Left lung (tissue), 4 donors: ENCODE measurements at regions not wholly inside any gene's neighbourhood (a gene's known extent, or its start where the extent isn't known, plus 50 kb on each side); places are given as distances from the start of the nearest gene placed in this dataset.

Source experiments
- ATAC-seq: fragments of 200-7000 bp; cut with Tn5 transposase; one replicate; pipeline ENCODE4 v1.9.1; 2020; ENCODE audit warnings: moderate library complexity
- DNase-seq, 4 donors: peaks; one replicate each; pipeline ENCODE4 v3.0.0-alpha.2; 2013 to 2020
- H3K27ac ChIP-seq, 2 donors: fragments of 200-600 bp; sonication (generic) in 1 of 2; one replicate each; pipeline versions ENCODE4 v1.5.0 to v1.8.0; 2020 to 2021
- H3K27me3 ChIP-seq, 2 donors: fragments of 200-600 bp; sonication (generic) in 1 of 2; one replicate each; pipeline versions ENCODE4 v1.5.0 to v1.8.0; 2020 to 2021
- H3K36me3 ChIP-seq, 2 donors: fragments of 200-600 bp; sonication (generic) in 1 of 2; one replicate each; pipeline versions ENCODE4 v1.5.0 to v1.8.0; 2020 to 2021
- H3K4me1 ChIP-seq, 2 donors: fragments of 200-600 bp; one replicate each; pipeline ENCODE4 v1.8.0; 2021
- H3K4me3 ChIP-seq, 2 donors: fragments of 200-600 bp; sonication (generic) in 1 of 2; one replicate each; pipeline versions ENCODE4 v1.5.0 to v1.8.0; 2020 to 2021; ENCODE audit warnings: mild to moderate bottlenecking in 1 of 2
- H3K9me3 ChIP-seq, 2 donors: fragments of 200-600 bp; sonication (generic) in 1 of 2; one replicate each; pipeline versions ENCODE4 v1.5.0 to v1.8.0; 2020 to 2021
- intact Hi-C, 2 donors: fragments of 100-400 bp; cut with DNase I; formaldehyde crosslinking; loops; one replicate each; pipeline versions ENCODE4 v1.11.2 to v1.14.2; 2022
- TF ChIP-seq, protein P1 (sequence below), 2 donors: fragments of 200-600 bp; sonication (generic) in 1 of 2; IDR thresholded peaks; one replicate each; pipeline versions ENCODE4 v1.5.0 to v1.8.0; 2021; ENCODE audit warnings: antibody characterized with exemption in 2 of 2
- donor health status: DM: no; HTN: yes; CAD: no.
- donor health status: DM: no; HTN: no; CAD: no.

DNA sequence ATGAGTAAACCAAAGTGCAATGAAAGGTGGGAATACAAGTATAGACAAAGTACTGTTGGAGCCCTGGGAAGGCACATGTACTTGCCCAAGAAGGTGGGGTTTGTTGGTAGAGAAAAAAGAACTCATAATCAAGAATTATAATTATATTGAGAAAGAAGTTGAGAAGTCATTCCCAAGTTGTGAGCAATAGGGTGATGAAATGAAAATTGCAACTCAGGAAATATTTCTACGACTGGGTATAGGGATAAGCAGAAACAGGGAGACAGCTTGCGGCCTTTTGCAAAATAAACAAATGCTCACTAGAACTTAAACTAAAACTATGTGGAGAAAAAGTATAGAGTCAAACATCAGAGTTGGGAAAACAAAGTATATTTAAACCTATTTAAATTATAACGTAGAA lies 250.7 kb upstream of the FAM83B start:
- ATAC-seq (no peak), DNase-seq (no peak)
- intact Hi-C loops, result no loop called here
- H3K36me3 ChIP-seq, result no peaks in the 10 kb centered on the region
- H3K9me3 ChIP-seq, result no peaks in the 10 kb centered on the region
- TF ChIP-seq, protein P1, sequence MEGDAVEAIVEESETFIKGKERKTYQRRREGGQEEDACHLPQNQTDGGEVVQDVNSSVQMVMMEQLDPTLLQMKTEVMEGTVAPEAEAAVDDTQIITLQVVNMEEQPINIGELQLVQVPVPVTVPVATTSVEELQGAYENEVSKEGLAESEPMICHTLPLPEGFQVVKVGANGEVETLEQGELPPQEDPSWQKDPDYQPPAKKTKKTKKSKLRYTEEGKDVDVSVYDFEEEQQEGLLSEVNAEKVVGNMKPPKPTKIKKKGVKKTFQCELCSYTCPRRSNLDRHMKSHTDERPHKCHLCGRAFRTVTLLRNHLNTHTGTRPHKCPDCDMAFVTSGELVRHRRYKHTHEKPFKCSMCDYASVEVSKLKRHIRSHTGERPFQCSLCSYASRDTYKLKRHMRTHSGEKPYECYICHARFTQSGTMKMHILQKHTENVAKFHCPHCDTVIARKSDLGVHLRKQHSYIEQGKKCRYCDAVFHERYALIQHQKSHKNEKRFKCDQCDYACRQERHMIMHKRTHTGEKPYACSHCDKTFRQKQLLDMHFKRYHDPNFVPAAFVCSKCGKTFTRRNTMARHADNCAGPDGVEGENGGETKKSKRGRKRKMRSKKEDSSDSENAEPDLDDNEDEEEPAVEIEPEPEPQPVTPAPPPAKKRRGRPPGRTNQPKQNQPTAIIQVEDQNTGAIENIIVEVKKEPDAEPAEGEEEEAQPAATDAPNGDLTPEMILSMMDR (IDR thresholded peaks at IDR 0.05), result no peak
- no peak overlapping the region for H3K27ac ChIP-seq
- H3K4me3 ChIP-seq, result no peak overlapping the region
- H3K27me3 ChIP-seq, result no peaks in the 10 kb centered on the region
- no peaks in the 10 kb centered on the region for H3K4me1 ChIP-seq

DNA sequence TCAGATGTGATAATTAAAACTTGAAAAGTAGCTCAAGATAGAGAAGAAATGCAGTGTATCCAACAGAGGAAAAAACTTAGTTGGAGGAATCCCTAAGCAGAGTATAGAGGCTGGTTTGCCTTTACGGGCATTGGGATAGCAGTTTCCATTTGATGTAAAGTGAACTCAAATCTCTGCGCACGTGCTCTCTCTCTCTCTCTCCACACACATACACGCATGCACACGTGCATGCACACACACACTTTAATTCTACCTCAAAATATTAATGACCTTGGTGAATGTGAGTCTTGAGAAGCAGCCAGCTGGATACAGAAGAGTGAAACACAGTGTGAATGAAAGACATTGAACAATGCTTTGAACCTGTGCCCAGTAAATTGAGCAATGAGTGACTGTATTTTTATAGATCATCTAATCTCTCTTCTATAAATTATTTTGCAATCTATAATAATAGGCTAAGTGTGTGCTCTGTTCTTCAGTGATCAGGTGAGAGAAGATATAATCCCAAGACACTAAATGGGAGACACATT lies 247.7 kb upstream of the FAM83B start:
- H3K4me1 ChIP-seq, result no peaks in the 10 kb centered on the region
- H3K36me3 ChIP-seq, result no peaks in the 10 kb centered on the region
- H3K27ac ChIP-seq, result no peak overlapping the region
- TF ChIP-seq, protein P1 (IDR thresholded peaks at IDR 0.05), result no peak
- no peak overlapping the region for H3K4me3 ChIP-seq
- no peak for ATAC-seq
- DNase-seq, result no peak
- H3K9me3 ChIP-seq, result no peaks in the 10 kb centered on the region
- no peaks in the 10 kb centered on the region for H3K27me3 ChIP-seq
- intact Hi-C loops, result no loop called here

DNA sequence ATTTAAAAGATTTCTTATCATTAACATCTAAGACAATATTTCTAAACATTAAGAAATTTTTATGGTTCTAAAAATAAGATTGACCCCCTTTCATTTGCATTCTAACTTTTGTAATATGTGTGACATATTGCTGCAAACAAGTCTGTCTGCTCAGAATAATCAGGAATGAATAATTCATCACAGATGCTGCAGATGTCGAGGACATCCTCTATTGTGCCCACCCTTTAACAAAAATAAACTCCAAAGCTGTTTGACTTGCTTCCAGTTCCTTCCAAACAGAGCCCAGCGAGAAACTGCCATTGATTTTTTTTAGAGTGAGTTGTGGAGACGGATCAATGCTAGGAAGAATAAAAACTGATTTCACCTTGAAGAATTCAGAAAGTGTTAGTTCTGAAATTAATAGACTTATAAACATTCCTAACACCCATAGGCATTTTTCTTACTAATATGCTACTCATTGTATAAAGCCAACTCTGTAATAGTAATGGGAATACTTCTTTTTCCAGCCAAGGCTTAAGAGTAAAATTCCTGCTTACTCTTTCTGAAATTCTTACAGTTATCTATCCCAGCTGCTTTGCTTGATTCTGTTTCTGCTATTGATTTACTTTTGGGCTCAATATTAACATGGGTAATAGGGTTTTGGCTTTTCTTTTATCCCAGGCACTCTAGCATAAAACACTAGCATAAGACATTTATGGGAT lies 244.8 kb upstream of the FAM83B start:
- Histone ChIP-seq H3K36me3 (no peaks in the 10 kb centered on the region), H3K9me3 (no peaks in the 10 kb centered on the region), H3K27ac (no peak overlapping the region), H3K4me1 (no peaks in the 10 kb centered on the region), H3K27me3 (no peaks in the 10 kb centered on the region), H3K4me3 (no peak overlapping the region)
- intact Hi-C loops, result no loop called here
- TF ChIP-seq, protein P1 (IDR thresholded peaks at IDR 0.05), result no peak
- no peak for ATAC-seq
- DNase-seq, result no peak

DNA sequence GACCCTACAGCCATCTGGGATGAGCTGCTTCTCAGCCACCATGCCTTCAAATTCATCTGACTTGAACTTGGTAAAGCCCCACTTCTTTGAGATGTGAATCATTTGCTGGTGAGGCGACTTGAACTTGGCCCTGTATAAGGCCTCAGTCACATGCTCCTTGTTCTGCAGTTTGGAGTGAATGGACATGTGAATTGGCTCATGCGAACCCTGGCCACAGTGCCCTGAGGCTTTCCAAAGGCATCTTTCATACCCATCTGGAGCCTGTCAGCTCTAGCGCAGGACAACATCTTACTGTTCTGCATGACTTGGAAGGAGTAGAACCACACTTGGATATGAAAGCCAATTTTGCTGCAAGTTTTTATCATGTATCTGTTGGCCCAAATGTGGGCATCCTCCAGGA lies 244.0 kb upstream of the FAM83B start:
- intact Hi-C loops, result no loop called here
- no peak overlapping the region for H3K4me3 ChIP-seq
- no peaks in the 10 kb centered on the region for H3K27me3 ChIP-seq
- TF ChIP-seq, protein P1 (IDR thresholded peaks at IDR 0.05), result no peak
- no peak for DNase-seq
- H3K36me3 ChIP-seq, result no peaks in the 10 kb centered on the region
- H3K4me1 ChIP-seq, result no peaks in the 10 kb centered on the region
- no peak for ATAC-seq
- no peaks in the 10 kb centered on the region for H3K9me3 ChIP-seq
- no peak overlapping the region for H3K27ac ChIP-seq

DNA sequence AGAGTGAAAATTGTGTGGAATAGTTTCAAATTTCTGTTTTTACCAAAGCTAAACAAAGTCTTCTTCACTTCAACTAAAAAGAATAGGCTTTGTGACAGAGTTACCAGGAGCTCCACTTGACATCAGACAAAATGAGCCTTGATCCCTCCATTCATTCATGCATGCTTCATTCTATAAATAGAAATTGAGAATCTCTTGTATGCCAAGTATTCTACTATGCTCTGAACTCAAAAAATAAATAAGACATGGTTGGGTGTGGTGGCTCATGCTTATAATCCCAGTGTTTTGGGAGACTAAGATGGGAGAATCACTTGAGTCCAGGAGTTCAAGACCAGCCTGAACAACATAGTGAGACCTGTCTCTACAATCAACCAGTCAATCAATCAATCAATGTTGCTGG lies 236.6 kb upstream of the FAM83B start:
- intact Hi-C loops, result no loop called here

More for the DNA sequence above, 236.6 kb upstream of the FAM83B start:
- H3K36me3 ChIP-seq, result no peaks in the 10 kb centered on the region
- TF ChIP-seq, protein P1 (IDR thresholded peaks at IDR 0.05), result no peak
- DNase-seq (no peak), ATAC-seq (no peak)
- no peak overlapping the region for H3K27ac ChIP-seq
- H3K9me3 ChIP-seq, result peaks cover 0 to 3% of the 10 kb centered on the region in 2 donors
- no peak overlapping the region for H3K4me3 ChIP-seq
- no peaks in the 10 kb centered on the region for H3K4me1 ChIP-seq
- H3K27me3 ChIP-seq, result no peaks in the 10 kb centered on the region
